Testis (tissue), 2 donors: ENCODE measurements at regions not wholly inside any gene's neighbourhood (a gene's known extent, or its start where the extent isn't known, plus 50 kb on each side); places are given as distances from the start of the nearest gene placed in this dataset.
A peak's percentile ranks its signal among the peaks of the same experiment; 100 is the strongest.
"Not testable (repeated sequence)": the region's sequence is repeated elsewhere in the genome, so short reads cannot be mapped to it uniquely, and the experiment has no call there.

Source experiments
- DNase-seq: peaks from one replicate; pipeline ENCODE4 v3.0.0-alpha.2; 2019
- H3K27ac ChIP-seq, 2 donors: fragments of 200-600 bp; sonication (generic); one replicate each; pipeline ENCODE4 v1.5.1; 2019
- H3K27me3 ChIP-seq: fragments of 200-600 bp; sonication (generic); one replicate; pipeline ENCODE4 v1.5.1; 2019
- H3K36me3 ChIP-seq: fragments of 200-600 bp; sonication (generic); one replicate; pipeline ENCODE4 v1.5.1; 2017; ENCODE audit warnings: low read depth; ENCODE audit errors: missing control alignments
- H3K4me1 ChIP-seq: fragments of 200-600 bp; sonication (generic); one replicate; pipeline ENCODE4 v1.5.1; 2019
- H3K4me3 ChIP-seq, 2 donors: fragments of 200-600 bp; sonication (generic); one replicate each; pipeline ENCODE4 v1.5.1; 2017 to 2019
- H3K9me3 ChIP-seq: fragments of 200-600 bp; sonication (generic); one replicate; pipeline ENCODE4 v1.5.1; 2017
- CTCF ChIP-seq, 3 experiments: fragments of 450-650 bp in 2 of 3; fragments of 200-600 bp in 1 of 3; sonication (generic) in 1 of 3; IDR thresholded peaks; one replicate each; pipeline ENCODE4 v1.5.1; 2016 to 2019; ENCODE audit warnings: antibody characterized with exemption in 3 of 3, mild to moderate bottlenecking in 2 of 3, moderate library complexity in 1 of 3
- POLR2A ChIP-seq: fragments of 450-650 bp; IDR thresholded peaks from one replicate; pipeline ENCODE4 v1.6.1; 2017; ENCODE audit warnings: antibody characterized with exemption, mild to moderate bottlenecking, moderate library complexity
- WGBS, 2 donors: methylation state at CpG; one replicate each; pipeline ENCODE4 v1.1.5; 2018; 5-methylcytosine and 5-hydroxymethylcytosine counted together
- intact Hi-C: fragments of 100-400 bp; cut with DNase I; formaldehyde crosslinking; loops from one replicate; pipeline ENCODE4 v1.15.1; 2023; ENCODE audit warnings: low total_unique reads

- H3K4me3 ChIP-seq, result no peak overlapping the region
- no peaks in the 10 kb centered on the region for H3K27me3 ChIP-seq
- no peaks in the 10 kb centered on the region for H3K4me1 ChIP-seq
- H3K36me3 ChIP-seq, result no peaks in the 10 kb centered on the region
- H3K27ac ChIP-seq, result no peak overlapping the region
- WGBS, 2 donors, result 71 to 78% methylated on average over 3 of the region's 3 CpGs
- TF ChIP-seq CTCF (IDR thresholded peaks at IDR 0.05) (no peak), POLR2A (no peak)
- intact Hi-C loops, result no loop called here
- no peak for DNase-seq
- H3K9me3 ChIP-seq, result no peaks in the 10 kb centered on the region
Measured at GRCh38 chr1:143748906-143749305, 222.9 kb downstream of the FAM72C start.

- Histone ChIP-seq H3K27me3 (no peaks in the 10 kb centered on the region), H3K9me3 (no peaks in the 10 kb centered on the region), H3K4me3 (peak overlapping the region in 1 of 2 donors; percentile 15), H3K27ac (no peak overlapping the region), H3K36me3 (no peaks in the 10 kb centered on the region), H3K4me1 (no peaks in the 10 kb centered on the region)
- intact Hi-C loops, result no loop called here
- WGBS, 2 donors, result 3 to 4% methylated on average over 14 of the region's 14 CpGs
- no peak for DNase-seq
- TF ChIP-seq CTCF (IDR thresholded peaks at IDR 0.05) (no peak), POLR2A (no peak)
Measured at GRCh38 chr1:143736562-143736961, 235.2 kb downstream of the FAM72C start.

- Histone ChIP-seq H3K9me3 (no peaks in the 10 kb centered on the region), H3K36me3 (no peaks in the 10 kb centered on the region), H3K27ac (no peak overlapping the region), H3K4me1 (no peaks in the 10 kb centered on the region), H3K4me3 (peak overlapping the region in 1 of 2 donors; percentile 15), H3K27me3 (no peaks in the 10 kb centered on the region)
- no peak for DNase-seq
- intact Hi-C loops, result no loop called here
- 15 to 24% methylated on average over 16 to 29 of the region's 36 CpGs for WGBS, 2 donors
- no peak for TF ChIP-seq POLR2A
- TF ChIP-seq CTCF (IDR thresholded peaks at IDR 0.05), result no peak
Measured at GRCh38 chr1:143735764-143736461, 235.9 kb downstream of the FAM72C start.

- H3K27me3 ChIP-seq, H3K27ac ChIP-seq, H3K4me1 ChIP-seq, DNase-seq, intact Hi-C loops, H3K36me3 ChIP-seq, H3K4me3 ChIP-seq, H3K9me3 ChIP-seq: not testable (repeated sequence)
- WGBS, 2 donors, result 18 to 30% methylated on average over 3 of the region's 3 CpGs
Measured at GRCh38 chr1:143734261-143734660, 237.5 kb downstream of the FAM72C start.

GRCh38 chr1:143730890-143731289 lies 240.9 kb downstream of the FAM72C start:
- H3K27ac ChIP-seq, DNase-seq, H3K4me3 ChIP-seq, H3K4me1 ChIP-seq, H3K9me3 ChIP-seq, H3K36me3 ChIP-seq, intact Hi-C loops, H3K27me3 ChIP-seq: not testable (repeated sequence)
- 86 to 89% methylated on average over 6 of the region's 6 CpGs for WGBS, 2 donors

- H3K4me3 ChIP-seq, H3K27me3 ChIP-seq, H3K27ac ChIP-seq, intact Hi-C loops, H3K36me3 ChIP-seq, H3K9me3 ChIP-seq, DNase-seq, H3K4me1 ChIP-seq: not testable (repeated sequence)
- WGBS, 2 donors, result no CpG with 5 or more reads among the region's 39 CpGs
Measured at GRCh38 chr1:143729449-143730111, 242.2 kb downstream of the FAM72C start.

- H3K27me3 ChIP-seq, H3K4me3 ChIP-seq, intact Hi-C loops, H3K4me1 ChIP-seq, H3K27ac ChIP-seq, H3K9me3 ChIP-seq, H3K36me3 ChIP-seq, DNase-seq: not testable (repeated sequence)
- WGBS, 2 donors, result 10% methylated on average over 2 of the region's 31 CpGs; no CpG with 5 or more reads in 1 of the 2 donors
Measured at GRCh38 chr1:143728802-143729448, 242.9 kb downstream of the FAM72C start.
